Adrenal gland (tissue), 9 donors: ENCODE measurements at regions not wholly inside any gene's neighbourhood (a gene's known extent, or its start where the extent isn't known, plus 50 kb on each side); places are given as distances from the start of the nearest gene placed in this dataset.
A peak's percentile ranks its signal among the peaks of the same experiment; 100 is the strongest.

ENCODE experiments used
- DNase-seq, 7 donors: peaks; one replicate each; pipeline ENCODE4 v3.0.0-alpha.2; 2019 to 2020
- H3K27ac ChIP-seq, 5 donors: fragments of 200-600 bp; sonication (generic) in 4 of 5; 1 replicate in 3 of 5; 2 replicates in 2 of 5; pipeline versions ENCODE4 v1.5.1 to v1.8.0; 2016 to 2020; ENCODE audit warnings: mild to moderate bottlenecking in 1 of 5
- H3K27me3 ChIP-seq: fragments of 200-600 bp; 2 replicates; pipeline ENCODE4 v1.8.0; 2021
- H3K36me3 ChIP-seq, 2 donors: fragments of 200-600 bp; replicated peaks in 1 of 2; 1 replicate in 1 of 2; 2 replicates in 1 of 2; pipeline versions ENCODE4 v1.5.1 to v1.8.0; 2018 to 2022
- H3K4me1 ChIP-seq, 2 donors: fragments of 200-600 bp; replicated peaks in 1 of 2; 1 replicate in 1 of 2; 2 replicates in 1 of 2; pipeline versions ENCODE4 v1.5.1 to v1.8.0; 2018 to 2021
- H3K4me3 ChIP-seq, 4 donors: fragments of 200-600 bp; sonication (generic) in 3 of 4; one replicate each; pipeline ENCODE4 v1.5.1; 2016 to 2018
- H3K9me3 ChIP-seq, 3 donors: fragments of 200-600 bp; sonication (generic) in 1 of 3; replicated peaks in 1 of 3; 1 replicate in 2 of 3; 2 replicates in 1 of 3; pipeline versions ENCODE4 v1.5.1 to v1.8.0; 2016 to 2021
- POLR2A ChIP-seq, 2 donors: fragments of 450-650 bp; IDR thresholded peaks; one replicate each; pipeline ENCODE4 v1.6.1; 2017; ENCODE audit warnings: antibody characterized with exemption in 2 of 2, mild to moderate bottlenecking in 2 of 2, moderate library complexity in 1 of 2
- WGBS, 4 donors: extraction: QIAGEN DNeasy Blood & Tissue Kit in 2 of 4; methylation state at CpG; one replicate each; pipeline versions ENCODE4 v1.1.5 to v1.1.7; 2013 to 2017; 5-methylcytosine and 5-hydroxymethylcytosine counted together
- intact Hi-C, 2 donors: fragments of 100-400 bp; cut with DNase I; formaldehyde crosslinking; loops; one replicate each; pipeline versions ENCODE4 v1.14.1 to v1.15.0; 2022 to 2023
- TF ChIP-seq, protein P1 (sequence below), 6 experiments: fragments of 450-650 bp in 4 of 6; fragments of 200-600 bp in 2 of 6; sonication (generic) in 1 of 6; IDR thresholded peaks; 1 replicate in 5 of 6; 2 replicates in 1 of 6; pipeline versions ENCODE4 v1.5.1 to v1.8.0; 2016 to 2021; ENCODE audit warnings: antibody characterized with exemption in 6 of 6, mild to moderate bottlenecking in 2 of 6, moderate library complexity in 1 of 6
- donor health status: healthy with polysubstance abuse.
- donor health status: Bipolar disorder and iron deficiency.
- donor health status: DM: yes; HTN: yes; CAD: no.
- donor health status: DM: no; HTN: no; CAD: no.
- donor health status: DM: no; HTN: no; CAD: no.

DNA sequence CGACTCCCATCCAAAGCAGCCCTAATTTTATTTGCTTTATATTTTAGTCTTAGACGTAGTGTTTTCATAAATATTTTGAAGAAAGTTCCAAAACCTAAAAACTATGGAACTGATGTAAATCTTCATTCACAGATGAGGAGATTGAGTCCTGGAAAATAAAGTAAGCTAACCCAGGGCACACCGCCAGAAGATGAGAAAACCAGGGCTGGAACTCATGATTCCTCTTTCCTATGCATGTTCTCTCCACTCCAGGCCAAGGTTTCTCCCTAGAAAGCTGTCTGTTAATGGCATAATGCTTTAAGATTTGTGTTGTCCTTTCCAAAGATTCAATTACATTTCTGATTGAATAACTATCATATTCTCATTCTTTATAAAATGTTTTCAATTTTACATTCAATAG lies 78.4 kb upstream of the ZC3H15 start:
- 94 to 98% (median 97%) methylated on average over 3 of the region's 3 CpGs for WGBS, 4 donors
- Histone ChIP-seq H3K27ac (no peak overlapping the region), H3K36me3 (no peaks in the 10 kb centered on the region), H3K9me3 (no peaks in the 10 kb centered on the region), H3K4me3 (no peak overlapping the region), H3K27me3 (no peaks in the 10 kb centered on the region), H3K4me1 (no peaks in the 10 kb centered on the region)
- TF ChIP-seq, protein P1, sequence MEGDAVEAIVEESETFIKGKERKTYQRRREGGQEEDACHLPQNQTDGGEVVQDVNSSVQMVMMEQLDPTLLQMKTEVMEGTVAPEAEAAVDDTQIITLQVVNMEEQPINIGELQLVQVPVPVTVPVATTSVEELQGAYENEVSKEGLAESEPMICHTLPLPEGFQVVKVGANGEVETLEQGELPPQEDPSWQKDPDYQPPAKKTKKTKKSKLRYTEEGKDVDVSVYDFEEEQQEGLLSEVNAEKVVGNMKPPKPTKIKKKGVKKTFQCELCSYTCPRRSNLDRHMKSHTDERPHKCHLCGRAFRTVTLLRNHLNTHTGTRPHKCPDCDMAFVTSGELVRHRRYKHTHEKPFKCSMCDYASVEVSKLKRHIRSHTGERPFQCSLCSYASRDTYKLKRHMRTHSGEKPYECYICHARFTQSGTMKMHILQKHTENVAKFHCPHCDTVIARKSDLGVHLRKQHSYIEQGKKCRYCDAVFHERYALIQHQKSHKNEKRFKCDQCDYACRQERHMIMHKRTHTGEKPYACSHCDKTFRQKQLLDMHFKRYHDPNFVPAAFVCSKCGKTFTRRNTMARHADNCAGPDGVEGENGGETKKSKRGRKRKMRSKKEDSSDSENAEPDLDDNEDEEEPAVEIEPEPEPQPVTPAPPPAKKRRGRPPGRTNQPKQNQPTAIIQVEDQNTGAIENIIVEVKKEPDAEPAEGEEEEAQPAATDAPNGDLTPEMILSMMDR (IDR thresholded peaks at IDR 0.05) = no peak
- TF ChIP-seq POLR2A (IDR thresholded peaks at IDR 0.05) = no peak
- intact Hi-C loops = no loop called here
- no peak for DNase-seq

DNA sequence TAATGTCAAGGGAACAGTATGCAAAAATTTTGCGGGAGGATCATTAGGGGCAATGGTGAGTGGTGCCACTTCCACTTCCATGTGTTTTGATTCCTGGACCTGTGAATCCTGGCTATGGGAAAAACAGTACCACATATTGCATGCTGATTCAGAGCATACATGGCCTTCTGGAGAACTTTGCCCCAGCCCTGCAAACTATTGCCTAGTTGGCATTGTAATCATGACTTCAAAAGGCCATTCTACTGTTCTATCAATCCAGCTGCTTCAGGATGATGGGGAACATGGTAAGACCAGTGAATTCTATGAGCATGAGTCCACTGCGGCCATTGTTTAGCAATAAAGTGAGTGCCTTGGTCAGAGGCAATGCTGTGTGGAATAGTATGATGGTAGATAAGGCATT lies 75.3 kb upstream of the ZC3H15 start:
- no peak overlapping the region for H3K4me3 ChIP-seq
- no peaks in the 10 kb centered on the region for H3K9me3 ChIP-seq
- DNase-seq = no peak
- H3K36me3 ChIP-seq = no peaks in the 10 kb centered on the region
- TF ChIP-seq, protein P1 (IDR thresholded peaks at IDR 0.05) = no peak
- TF ChIP-seq POLR2A (IDR thresholded peaks at IDR 0.05) = no peak
- intact Hi-C loops = no loop called here
- no peaks in the 10 kb centered on the region for H3K4me1 ChIP-seq
- H3K27me3 ChIP-seq = no peaks in the 10 kb centered on the region
- WGBS, 4 donors = 83 to 100% (median 98%) methylated on average over 2 of the region's 2 CpGs
- H3K27ac ChIP-seq = no peak overlapping the region

DNA sequence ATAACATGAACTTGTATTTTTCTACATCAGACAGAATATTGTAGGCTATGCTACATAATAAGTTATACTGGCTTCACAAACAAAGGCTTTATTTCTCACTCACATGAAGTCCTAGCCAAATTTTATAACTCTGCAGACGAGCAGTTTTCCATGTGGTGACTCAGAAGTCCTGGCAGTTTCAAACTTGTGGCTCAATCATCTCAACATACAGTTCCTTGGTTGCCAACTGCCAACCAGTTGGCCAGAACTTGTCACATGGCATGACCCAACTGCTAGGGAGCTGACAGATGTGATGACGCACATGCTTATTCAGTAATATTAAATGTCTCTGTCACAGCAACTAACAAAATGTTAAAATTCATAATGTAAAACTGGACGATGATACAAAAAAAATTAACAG lies 63.8 kb upstream of the ZC3H15 start:
- H3K27ac ChIP-seq = peak overlapping the region in 1 of 5 donors; percentile 0
- TF ChIP-seq, protein P1 (IDR thresholded peaks at IDR 0.05) = no peak
- no peak for TF ChIP-seq POLR2A (IDR thresholded peaks at IDR 0.05)
- no peak overlapping the region for H3K4me3 ChIP-seq
- WGBS, 4 donors = 26 to 36% (median 32%) methylated on average over 3 of the region's 3 CpGs
- DNase-seq = peak; percentile 69 to 91 (median 85)
- H3K9me3 ChIP-seq = no peaks in the 10 kb centered on the region
- intact Hi-C loops = no loop called here
- H3K36me3 ChIP-seq = no peaks in the 10 kb centered on the region
- H3K27me3 ChIP-seq = no peaks in the 10 kb centered on the region
- H3K4me1 ChIP-seq = peaks cover 0 to 16% of the 10 kb centered on the region in 2 donors

DNA sequence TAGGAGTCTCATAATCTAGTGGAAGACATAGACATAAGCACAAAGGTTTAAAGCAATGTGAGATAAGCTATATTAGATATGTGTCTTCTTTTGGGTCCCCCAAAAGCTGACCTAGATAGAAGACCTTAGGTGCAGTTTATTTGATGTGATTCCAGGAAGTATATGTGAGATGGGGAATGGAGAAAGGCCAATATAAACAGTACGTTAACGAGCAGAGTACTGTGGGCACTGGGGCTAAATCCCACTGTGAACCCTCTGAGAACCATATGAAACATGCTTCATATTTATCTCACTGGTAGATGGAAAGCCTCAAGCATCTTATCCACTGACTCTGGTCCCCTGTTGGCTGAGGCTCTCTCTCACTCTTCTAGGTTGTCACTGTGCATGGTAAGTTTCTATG lies 62.6 kb upstream of the ZC3H15 start:
- H3K4me1 ChIP-seq = peaks cover 0 to 9% of the 10 kb centered on the region in 2 donors
- no peak overlapping the region for H3K4me3 ChIP-seq
- TF ChIP-seq, protein P1 (IDR thresholded peaks at IDR 0.05) = no peak
- TF ChIP-seq POLR2A (IDR thresholded peaks at IDR 0.05) = no peak
- intact Hi-C loops = no loop called here
- no peaks in the 10 kb centered on the region for H3K27me3 ChIP-seq
- no peak overlapping the region for H3K27ac ChIP-seq
- no peaks in the 10 kb centered on the region for H3K36me3 ChIP-seq
- DNase-seq = no peak
- WGBS, 4 donors = 90 to 100% (median 93%) methylated on average over 2 of the region's 2 CpGs
- H3K9me3 ChIP-seq = no peaks in the 10 kb centered on the region
